Right lobe of liver (tissue), 4 donors: ENCODE measurements at regions not wholly inside any gene's neighbourhood (a gene's known extent, or its start where the extent isn't known, plus 50 kb on each side); places are given as distances from the start of the nearest gene placed in this dataset.

ENCODE experiments used
- POLR2A ChIP-seq: fragments of 450-650 bp; IDR thresholded peaks from one replicate; pipeline ENCODE4 v1.6.1; 2017; ENCODE audit warnings: antibody characterized with exemption, mild to moderate bottlenecking
- TF ChIP-seq, protein P1 (sequence below), 4 donors: fragments of 200-600 bp in 3 of 4; fragments of 450-650 bp in 1 of 4; IDR thresholded peaks; one replicate each; pipeline versions ENCODE4 v1.5.1 to v1.8.0; 2016 to 2022; ENCODE audit warnings: antibody characterized with exemption in 4 of 4, mild to moderate bottlenecking in 2 of 4
- donor health status: DM: no; HTN: no; CAD: no.
- donor health status: DM: no; HTN: no; CAD: no.
- donor health status: DM: no; HTN: yes; CAD: no.

DNA sequence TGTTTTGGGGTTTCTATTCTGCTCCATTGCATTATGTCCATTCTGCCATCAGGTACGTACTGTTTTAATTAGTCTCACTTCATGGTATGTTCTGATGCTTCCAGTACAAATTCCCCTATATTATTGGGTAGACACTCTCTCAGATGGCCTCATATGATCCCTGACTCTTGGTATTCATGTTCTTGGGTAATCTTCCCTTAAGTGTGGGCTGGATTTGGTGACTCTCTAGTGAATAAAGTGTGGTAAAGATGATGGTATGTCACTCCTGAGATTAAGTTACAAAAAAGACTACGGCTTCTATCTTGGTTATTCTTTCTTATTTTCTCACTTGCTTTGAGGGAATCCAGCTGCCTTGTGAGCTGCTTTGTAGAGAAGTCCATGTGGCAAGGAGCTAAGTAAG is 89.6 kb upstream of the TBC1D5 start:
- no peak for TF ChIP-seq POLR2A
- TF ChIP-seq, protein P1, sequence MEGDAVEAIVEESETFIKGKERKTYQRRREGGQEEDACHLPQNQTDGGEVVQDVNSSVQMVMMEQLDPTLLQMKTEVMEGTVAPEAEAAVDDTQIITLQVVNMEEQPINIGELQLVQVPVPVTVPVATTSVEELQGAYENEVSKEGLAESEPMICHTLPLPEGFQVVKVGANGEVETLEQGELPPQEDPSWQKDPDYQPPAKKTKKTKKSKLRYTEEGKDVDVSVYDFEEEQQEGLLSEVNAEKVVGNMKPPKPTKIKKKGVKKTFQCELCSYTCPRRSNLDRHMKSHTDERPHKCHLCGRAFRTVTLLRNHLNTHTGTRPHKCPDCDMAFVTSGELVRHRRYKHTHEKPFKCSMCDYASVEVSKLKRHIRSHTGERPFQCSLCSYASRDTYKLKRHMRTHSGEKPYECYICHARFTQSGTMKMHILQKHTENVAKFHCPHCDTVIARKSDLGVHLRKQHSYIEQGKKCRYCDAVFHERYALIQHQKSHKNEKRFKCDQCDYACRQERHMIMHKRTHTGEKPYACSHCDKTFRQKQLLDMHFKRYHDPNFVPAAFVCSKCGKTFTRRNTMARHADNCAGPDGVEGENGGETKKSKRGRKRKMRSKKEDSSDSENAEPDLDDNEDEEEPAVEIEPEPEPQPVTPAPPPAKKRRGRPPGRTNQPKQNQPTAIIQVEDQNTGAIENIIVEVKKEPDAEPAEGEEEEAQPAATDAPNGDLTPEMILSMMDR (IDR thresholded peaks at IDR 0.05) = no peak
